Type B pancreatic cell (in vitro differentiated cells): ENCODE measurements at regions not wholly inside any gene's neighbourhood (a gene's known extent, or its start where the extent isn't known, plus 50 kb on each side); places are given as distances from the start of the nearest gene placed in this dataset.

Experiments
- DNase-seq: peaks from one replicate; pipeline ENCODE4 v3.0.0; 2021; ENCODE audit warnings: mixed read lengths; ENCODE audit not compliant: unreplicated experiment; ENCODE audit errors: extremely low spot score
- H3K27ac Mint-ChIP-seq: 2 replicates; pipeline ENCODE4 v1.8.0; 2021; ENCODE audit warnings: mild to moderate bottlenecking, mixed read lengths
- H3K27me3 Mint-ChIP-seq: 2 replicates; pipeline ENCODE4 v1.8.0; 2021; ENCODE audit warnings: mixed read lengths
- H3K36me3 Mint-ChIP-seq: 2 replicates; pipeline ENCODE4 v1.8.0; 2021; ENCODE audit warnings: mixed read lengths
- H3K4me1 Mint-ChIP-seq: one replicate; pipeline ENCODE4 v1.8.0; 2021; ENCODE audit warnings: mixed read lengths; ENCODE audit not compliant: unreplicated experiment
- H3K4me3 Mint-ChIP-seq: 2 replicates; pipeline ENCODE4 v1.8.0; 2021; ENCODE audit warnings: mild to moderate bottlenecking, mixed read lengths
- H3K9me3 Mint-ChIP-seq: 2 replicates; pipeline ENCODE4 v1.8.0; 2021; ENCODE audit warnings: mixed read lengths
- CTCF ChIP-seq: fragments of 200-600 bp; sonication (generic); conservative IDR thresholded peaks from 2 replicates; pipeline ENCODE4 v1.5.0; 2021; ENCODE audit warnings: antibody characterized with exemption, mild to moderate bottlenecking

DNA sequence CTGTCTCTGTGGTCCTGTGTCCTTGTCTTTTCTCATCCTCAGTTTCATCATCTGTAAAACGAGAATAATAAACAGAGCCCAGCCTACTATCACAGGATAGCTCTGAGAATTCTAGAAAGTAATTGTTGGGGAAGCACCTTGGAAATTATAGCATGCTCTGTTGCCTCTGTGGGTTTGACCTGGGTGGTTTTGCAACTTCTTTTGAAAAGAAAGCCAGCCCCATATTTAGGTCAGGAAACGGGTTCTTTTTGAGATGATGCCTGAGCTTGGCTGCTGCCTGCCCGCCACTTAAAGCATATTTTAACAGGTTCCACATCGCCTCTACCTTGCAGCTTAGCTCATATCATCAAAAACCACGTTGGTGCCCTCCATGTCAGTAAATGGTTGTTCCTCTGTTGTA is 111.1 kb downstream of the TLR4 start:
- no peak overlapping the region for H3K27ac Mint-ChIP-seq

DNA sequence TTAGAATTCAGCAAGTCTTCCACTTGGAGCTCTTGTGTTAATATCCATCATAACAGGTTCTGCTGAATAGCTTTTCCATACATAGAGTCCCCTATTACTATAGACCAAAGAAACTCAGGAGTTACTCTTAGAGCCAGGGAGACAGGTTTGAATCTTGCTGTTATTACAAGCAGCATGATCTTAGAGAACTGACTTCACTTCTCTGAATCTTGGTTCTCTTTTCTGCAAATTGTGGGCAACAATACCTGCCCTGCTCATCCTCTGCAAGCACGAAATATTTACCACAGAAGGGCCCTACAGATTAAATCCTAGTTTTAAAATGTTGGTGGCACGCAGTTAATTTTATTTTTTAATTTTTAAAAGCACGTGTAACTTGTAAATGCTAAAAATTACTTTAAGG is 111.7 kb downstream of the TLR4 start:
- H3K27ac Mint-ChIP-seq, result no peak overlapping the region
- no peak for DNase-seq
- no peaks in the 10 kb centered on the region for H3K36me3 Mint-ChIP-seq
- H3K4me3 Mint-ChIP-seq, result no peak overlapping the region
- H3K27me3 Mint-ChIP-seq, result peaks cover 6% of the 10 kb centered on the region
- no peaks in the 10 kb centered on the region for H3K4me1 Mint-ChIP-seq
- H3K9me3 Mint-ChIP-seq, result no peaks in the 10 kb centered on the region
- TF ChIP-seq CTCF, result no peak

More for the DNA sequence above, 111.1 kb downstream of the TLR4 start:
- Mint-ChIP-seq H3K36me3 (no peaks in the 10 kb centered on the region), H3K4me1 (no peaks in the 10 kb centered on the region), H3K4me3 (no peak overlapping the region), H3K9me3 (no peaks in the 10 kb centered on the region), H3K27me3 (peaks cover 6% of the 10 kb centered on the region)
- TF ChIP-seq CTCF, result no peak
- no peak for DNase-seq

DNA sequence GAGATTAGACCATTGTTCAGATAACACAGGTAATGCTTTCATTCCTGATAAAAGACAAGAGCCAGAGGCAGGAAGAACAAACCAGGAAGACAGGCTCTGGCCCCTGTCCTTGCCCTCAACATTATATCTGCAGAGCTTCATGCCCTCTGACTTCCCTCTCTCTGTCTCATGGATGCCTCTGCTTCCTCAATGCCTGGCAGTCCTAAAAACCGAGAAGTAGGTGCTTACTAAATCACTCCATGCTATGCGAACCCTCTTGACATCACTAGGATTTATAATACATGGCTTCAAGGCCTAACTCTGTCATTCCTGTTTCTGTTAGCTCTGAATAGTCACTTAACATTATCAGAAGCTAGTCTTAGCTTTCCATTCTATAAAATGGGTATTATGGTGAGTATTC is 117.8 kb downstream of the TLR4 start:
- Mint-ChIP-seq H3K9me3 (no peaks in the 10 kb centered on the region), H3K27ac (no peak overlapping the region), H3K4me1 (no peaks in the 10 kb centered on the region), H3K27me3 (no peaks in the 10 kb centered on the region), H3K36me3 (no peaks in the 10 kb centered on the region), H3K4me3 (no peak overlapping the region)
- no peak for DNase-seq
- no peak for TF ChIP-seq CTCF

- H3K4me3 Mint-ChIP-seq, result no peak overlapping the region
- no peak overlapping the region for H3K27ac Mint-ChIP-seq
- no peaks in the 10 kb centered on the region for H3K36me3 Mint-ChIP-seq
- no peak for TF ChIP-seq CTCF
- H3K4me1 Mint-ChIP-seq, result no peaks in the 10 kb centered on the region
- no peak for DNase-seq
- H3K9me3 Mint-ChIP-seq, result no peaks in the 10 kb centered on the region
- no peaks in the 10 kb centered on the region for H3K27me3 Mint-ChIP-seq
These were observed 119.4 kb downstream of the TLR4 start for GRCh38 chr9:117823576-117823975.

DNA sequence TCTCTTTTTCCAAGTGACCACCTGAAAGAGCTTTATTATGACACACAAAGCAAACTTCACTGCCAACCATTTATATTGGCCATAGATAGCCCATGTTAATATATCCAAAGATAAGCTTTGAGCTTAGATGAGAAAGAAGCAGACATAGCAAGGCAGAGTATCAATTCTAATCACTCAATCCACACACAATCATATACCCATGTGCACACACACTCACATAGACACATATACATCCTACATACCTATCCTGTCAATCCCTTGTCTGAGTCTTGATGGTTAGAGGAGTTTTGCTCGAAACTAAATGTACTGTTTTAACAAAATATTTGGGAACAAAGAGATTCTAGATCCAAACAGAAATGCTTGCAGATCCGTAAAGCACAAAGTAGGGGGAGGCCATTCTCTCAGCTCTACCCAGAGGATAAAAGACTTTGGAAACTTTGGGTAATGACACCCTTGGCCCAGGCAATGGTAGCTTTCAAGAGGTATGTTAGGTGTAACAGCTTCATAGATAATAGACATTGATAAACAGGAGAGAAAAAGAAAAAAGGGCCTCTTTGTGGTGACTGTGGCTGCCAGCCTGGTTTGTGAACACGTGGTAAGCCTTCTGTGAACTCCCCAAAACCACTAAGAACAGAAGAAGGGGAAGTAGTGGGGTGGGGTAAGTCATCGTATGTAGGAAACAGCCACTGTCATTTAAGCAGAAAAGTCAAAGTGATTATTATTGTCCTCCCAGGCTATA is 121.6 kb downstream of the TLR4 start:
- Mint-ChIP-seq H3K4me1 (no peaks in the 10 kb centered on the region), H3K27ac (no peak overlapping the region), H3K9me3 (no peaks in the 10 kb centered on the region), H3K27me3 (no peaks in the 10 kb centered on the region), H3K36me3 (no peaks in the 10 kb centered on the region), H3K4me3 (no peak overlapping the region)
- no peak for DNase-seq
- no peak for TF ChIP-seq CTCF

DNA sequence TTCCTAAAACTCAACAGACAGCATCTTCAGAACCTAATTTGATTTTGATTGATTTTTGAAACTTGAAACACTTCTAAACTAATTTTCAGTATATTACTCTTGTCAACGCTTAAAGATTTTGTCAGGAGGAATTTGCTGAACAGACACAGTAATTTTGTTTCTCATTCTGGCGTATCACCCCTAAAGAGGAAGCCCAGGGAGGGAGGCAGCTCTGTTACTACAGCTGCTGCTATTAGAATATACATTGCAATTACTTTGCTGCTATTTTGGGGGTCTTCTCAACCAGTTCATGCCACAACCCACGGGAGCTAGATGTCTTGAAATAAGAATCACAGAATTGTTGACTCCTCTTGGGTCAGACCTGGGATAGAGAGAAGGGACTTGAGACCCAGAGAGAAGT is 122.6 kb downstream of the TLR4 start:
- Mint-ChIP-seq H3K9me3 (no peaks in the 10 kb centered on the region), H3K27me3 (no peaks in the 10 kb centered on the region), H3K27ac (no peak overlapping the region)

More for the DNA sequence above, 122.6 kb downstream of the TLR4 start:
- DNase-seq, result no peak
- no peaks in the 10 kb centered on the region for H3K4me1 Mint-ChIP-seq
- no peak for TF ChIP-seq CTCF
- H3K4me3 Mint-ChIP-seq, result no peak overlapping the region
- H3K36me3 Mint-ChIP-seq, result no peaks in the 10 kb centered on the region
